G401 (cell line): ENCODE measurements at regions not wholly inside any gene's neighbourhood (a gene's known extent, or its start where the extent isn't known, plus 50 kb on each side); places are given as distances from the start of the nearest gene placed in this dataset.

Experiments
- DNase-seq: peaks from one replicate; pipeline ENCODE4 v3.0.0-alpha.2; 2015; ENCODE audit warnings: low spot score
- in situ Hi-C: cut with HindIII; loops from 2 replicates; pipeline ENCODE4 v1.10.0; 2016; ENCODE audit warnings: low sequenced_read_pairs, mixed read lengths

DNA sequence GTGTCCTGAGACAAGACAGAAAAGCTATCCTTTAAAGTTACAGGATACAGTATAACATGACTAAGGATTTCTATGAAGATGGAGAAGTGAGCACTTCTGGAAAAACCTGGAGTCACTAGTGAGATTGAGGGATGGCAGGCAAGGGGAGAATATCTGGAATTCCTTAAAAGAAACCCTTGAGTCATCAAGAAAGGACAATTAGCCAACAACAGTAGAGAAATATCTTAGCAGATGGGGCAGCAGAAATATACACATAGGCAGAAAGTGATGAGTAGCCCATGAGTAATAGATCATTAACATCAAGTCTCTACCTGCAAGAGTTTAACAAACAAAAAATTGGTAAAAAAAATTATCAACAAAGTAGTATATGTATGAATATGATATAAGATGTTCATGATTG, 858.8 kb upstream of the FRG1 start:
- in situ Hi-C loops, result no loop called here
- no peak for DNase-seq

DNA sequence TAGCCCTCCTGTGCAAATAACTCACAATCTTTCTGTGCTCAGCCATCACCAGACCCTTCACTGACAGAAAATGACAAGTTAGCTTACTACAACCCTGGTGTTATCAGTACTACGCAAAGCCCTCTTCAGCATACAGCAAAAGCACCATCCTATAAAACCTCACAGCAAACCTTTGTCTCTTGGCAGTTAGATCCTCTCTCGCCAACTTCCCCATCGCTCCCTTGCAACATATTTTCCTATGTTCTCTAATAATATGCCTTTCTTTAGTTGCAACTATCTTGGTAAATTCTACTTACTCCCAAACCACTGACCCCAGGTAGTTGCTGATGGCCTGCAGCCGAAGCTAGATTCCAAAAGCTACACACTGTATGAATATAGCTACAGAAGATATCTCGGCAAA, 856.9 kb upstream of the FRG1 start:
- in situ Hi-C loops, result no loop called here
- DNase-seq, result no peak

DNA sequence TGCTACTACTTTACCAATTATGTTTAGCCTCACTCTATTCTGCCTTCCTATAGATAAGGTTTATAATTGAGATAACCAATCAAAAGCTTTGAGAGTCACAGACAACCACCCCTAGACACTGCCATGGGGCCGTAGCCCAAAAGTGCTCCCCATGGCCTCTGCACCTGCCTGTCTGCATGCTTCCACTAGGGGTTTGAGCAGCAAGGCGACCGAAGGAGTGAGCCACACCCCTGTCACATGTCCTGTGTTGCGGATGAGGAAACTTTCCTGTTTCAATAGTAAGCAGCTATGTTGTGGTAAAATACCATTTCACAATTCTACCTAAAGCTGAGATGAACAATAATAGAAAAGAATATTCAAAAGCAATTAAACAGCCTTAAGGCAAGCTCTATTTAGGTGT, 856.0 kb upstream of the FRG1 start:
- DNase-seq, result no peak

DNA sequence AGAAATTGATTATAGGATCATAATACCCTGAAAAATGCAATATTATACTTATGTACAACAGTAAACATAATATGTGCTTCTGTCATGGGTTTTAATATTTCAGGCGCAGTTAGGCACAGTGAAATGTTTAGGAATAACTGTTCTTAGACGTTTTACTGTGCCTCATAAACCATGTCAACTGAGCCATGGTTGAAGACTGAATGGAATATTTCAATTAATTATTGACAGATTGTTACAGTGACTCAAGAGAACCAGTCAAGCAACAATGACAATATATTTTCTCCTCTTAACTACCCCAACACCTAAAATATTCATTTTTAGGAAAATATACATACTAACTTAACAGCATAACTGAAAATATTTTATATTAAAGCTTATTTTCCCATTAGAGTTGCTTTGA, 852.7 kb upstream of the FRG1 start:
- no peak for DNase-seq
- in situ Hi-C loops, result no loop called here

More for the DNA sequence above, 856.0 kb upstream of the FRG1 start:
- in situ Hi-C loops, result no loop called here

DNA sequence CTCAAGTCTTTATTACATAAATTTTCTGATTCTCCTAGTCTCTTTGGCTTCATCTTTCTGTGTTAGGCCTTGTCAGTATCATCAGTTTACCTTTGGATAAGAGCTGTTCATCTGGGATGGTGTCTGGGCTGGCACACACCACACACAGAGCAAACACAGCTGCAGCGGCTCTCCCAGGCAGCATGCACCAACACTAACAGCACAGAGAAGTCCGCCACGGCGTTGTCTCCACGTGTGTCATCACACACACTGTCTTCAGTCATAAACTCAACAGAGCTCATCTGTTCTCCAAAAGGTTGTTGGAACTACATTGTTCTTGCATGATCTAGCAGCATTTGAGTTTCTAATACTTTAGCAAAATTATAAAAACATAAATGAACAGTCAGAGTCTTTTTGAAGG, 851.9 kb upstream of the FRG1 start:
- DNase-seq, result no peak
- in situ Hi-C loops, result no loop called here

DNA sequence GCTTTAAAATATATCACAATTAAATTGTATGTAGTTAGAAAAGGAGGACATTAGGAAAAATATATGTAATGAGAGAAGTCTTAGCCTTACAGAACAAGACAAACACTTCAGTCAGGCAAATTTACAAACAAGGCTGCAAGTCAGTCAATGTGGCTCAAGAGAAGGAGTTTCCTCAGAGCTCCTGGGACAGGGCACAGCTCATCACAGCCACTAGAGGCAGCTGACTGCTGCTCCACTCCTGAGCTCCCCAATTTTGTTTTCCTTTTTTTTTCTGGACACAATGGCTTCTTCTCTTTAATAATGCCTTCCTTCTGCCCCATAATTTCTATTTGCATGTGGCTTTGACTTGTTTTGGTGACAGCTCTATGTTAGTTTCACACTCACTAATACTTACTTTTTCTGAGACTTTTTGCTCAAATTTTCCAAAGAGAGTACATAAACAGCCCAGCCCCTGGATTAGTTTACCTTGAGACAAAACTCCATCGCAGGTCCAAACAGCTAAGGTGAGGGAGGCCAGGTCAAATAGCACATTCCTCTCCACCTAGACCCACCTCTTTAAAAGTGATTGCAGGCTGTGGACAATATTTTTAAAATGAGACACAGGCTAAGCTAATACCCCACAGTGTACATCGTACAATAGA, 850.4 kb upstream of the FRG1 start:
- no peak for DNase-seq
- in situ Hi-C loops, result no loop called here

DNA sequence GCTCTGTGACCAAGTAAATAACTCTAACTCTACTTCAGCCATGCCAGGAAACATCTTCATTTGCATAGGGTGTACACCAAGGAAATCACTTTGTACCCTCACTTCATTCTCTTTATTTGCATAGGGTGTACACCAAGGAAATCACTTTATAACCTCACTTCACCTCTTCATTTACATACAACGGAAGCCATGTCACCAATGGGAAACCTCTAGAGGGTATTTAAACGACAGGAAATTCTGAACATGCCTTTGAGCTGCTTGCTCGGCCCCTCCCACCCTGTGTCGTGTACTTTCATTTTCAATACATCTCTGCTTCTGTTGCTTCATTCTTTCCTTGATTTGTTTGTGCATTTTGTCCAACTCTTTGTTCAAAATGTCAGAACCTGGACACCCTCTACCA, 848.1 kb upstream of the FRG1 start:
- in situ Hi-C loops, result no loop called here
- no peak for DNase-seq

DNA sequence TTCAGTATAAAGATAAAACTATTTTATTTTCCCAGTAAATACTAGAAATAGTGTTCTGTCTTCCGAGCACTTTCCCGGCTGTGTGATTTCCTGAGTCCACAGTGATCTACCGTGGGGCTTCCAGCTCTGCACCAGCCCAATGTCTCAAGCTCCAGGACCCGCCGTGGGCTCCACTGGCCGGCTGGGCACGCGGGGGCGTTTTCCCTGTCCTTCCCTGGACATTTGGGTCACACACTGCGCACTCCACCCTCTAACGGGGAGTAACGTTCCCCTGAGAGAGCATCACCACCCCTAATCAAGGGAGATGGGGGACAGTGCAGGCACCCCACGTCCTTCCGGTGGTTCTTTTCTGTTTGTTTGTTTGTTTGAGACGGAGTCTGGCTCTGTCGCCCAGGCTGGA, 844.6 kb upstream of the FRG1 start:
- DNase-seq, result no peak
- in situ Hi-C loops, result no loop called here

DNA sequence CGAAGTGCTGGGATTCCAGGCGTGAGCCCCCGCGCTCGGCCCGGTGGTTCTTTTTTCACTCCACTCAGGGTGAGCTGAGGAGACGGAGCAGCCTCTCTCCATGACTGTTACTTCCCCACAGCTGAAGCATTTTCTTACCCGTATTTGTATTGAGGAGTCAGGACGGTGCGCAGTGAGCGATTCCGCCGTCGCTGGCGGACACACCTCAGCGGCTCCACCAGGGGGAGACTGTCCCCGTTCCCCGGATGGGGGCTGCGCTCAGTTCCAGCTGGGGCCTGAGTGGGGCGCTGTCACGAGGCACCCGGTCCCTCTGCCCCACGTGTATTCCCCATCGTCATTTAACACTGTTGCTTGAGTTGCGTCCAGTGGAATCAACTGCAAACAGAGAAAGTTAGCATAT, 844.0 kb upstream of the FRG1 start:
- no peak for DNase-seq

DNA sequence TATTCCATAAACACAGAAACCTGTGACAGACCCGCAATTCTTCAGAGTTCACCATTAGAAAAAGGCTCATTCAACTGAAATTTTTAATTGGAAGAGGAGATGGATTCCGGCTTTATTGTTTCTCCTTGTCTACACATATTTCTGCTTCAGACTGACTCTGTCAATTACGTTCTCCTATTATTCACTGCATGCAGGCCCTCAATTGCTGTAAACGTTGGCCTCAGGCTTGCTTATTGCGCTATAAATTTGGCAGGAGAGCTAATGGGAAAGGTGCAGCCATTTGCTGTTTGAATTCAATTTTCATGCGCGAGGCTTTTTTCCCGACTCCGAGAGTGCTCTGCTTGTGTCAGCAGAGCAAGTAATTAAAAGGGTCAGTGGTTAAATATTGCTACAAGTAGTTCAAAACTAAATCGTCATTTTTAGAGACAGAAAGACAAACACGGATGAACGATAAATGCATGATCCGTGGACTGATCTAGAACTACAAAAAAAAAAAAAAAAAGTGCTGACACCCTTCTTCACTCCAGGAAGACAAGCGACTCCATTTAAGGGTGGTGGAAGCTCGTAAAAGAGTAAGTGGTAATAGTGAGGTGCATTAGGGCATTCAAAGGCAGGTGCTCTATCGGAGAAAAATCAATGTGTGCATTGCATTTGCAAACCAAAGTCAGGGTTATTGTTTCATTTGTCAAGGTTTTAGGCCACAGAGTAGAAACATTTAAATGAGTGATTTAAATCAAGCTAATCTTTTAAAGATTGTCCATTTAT, 841.6 kb upstream of the FRG1 start:
- no peak for DNase-seq
- in situ Hi-C loops, result no loop called here

More for the DNA sequence above, 844.0 kb upstream of the FRG1 start:
- in situ Hi-C loops, result no loop called here

DNA sequence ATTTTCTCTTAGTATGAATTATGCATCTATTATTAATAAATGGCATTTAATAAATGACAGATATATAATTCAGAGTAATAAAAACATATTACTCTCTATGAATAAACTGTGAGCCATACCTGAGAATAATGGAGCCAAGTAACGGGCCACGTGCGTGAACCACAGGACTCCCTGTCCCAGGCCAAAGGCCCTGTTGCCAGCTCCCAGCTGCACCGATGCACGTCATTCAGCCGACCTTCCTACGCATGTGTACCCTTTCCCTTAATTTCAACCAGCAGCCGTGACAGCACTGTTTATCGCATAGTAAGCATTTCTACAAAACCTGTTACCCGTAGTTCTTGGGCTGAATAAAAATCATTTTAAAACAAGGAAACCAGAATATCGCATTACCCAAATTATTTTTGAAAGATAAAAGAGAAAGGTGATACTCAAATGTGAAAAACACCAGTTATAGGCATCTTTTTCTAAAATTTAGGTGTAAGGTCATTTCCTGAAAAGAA, 827.2 kb upstream of the FRG1 start:
- no peak for DNase-seq
- in situ Hi-C loops, result no loop called here

DNA sequence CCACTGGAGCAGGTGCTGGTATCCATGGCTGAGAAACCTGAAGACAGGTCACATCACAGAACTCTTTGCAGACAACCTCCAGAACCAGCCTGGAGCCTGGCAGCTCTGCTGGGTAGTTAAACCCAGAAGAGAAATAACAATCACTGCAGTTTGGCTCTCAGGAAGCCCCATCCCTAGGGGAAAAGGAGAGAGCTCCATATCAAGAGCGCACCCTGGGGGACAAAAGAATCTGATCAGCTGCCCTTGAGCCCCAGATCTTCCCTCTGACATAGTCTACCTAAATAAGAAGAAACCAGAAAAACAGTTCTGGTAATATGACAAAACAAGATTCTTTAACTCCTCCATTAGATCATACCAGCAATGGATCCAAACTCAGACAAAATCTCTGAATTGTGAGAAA, 823.2 kb upstream of the FRG1 start:
- no peak for DNase-seq
- in situ Hi-C loops, result no loop called here

DNA sequence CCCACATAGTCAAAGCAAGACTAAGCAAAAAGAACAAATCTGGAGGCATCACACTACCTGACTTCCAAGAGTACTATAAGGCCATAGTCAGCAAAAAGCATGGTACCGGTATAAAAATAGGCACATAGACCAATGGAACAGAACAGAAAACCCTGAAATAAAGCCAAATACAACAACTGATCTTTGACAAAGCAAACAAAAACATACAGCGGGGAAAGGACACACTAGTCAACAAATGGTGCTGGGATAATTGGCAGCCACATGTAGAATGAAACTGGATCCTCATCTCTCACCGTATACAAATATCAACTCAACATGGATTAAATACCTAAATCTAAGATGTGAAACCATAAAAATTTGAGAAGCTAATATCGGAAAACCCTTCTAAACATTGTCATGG, 819.3 kb upstream of the FRG1 start:
- in situ Hi-C loops, result no loop called here
- DNase-seq, result no peak

DNA sequence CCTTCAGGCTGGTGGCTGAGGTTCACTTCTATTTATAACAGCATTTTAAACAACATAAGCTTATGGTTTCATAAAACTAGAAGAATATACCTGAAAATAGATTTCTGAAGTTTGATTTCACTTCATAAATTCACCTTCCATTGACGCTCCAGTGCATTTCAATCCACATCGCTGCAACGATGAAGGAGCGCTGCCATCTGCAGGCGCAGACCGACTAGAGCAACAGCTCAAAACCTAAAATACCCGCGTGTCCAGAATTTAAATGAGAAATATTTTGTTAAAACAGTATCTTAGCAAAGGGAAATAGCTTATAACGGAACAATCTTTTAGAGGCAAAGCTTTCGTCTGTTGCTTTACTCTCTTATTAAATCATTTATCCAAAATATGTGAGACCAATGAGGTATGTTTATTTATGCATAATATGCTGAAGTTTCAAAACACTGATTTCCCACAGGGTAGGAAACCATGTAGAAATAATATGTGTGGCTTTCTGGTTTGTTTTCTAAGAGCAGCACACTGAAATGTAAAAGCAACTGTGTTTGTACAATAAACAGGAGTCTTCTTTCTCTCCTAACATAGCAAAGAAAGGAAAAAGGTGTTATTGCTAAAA, 816.4 kb upstream of the FRG1 start:
- in situ Hi-C loops, result no loop called here
- peak; percentile 7 for DNase-seq

DNA sequence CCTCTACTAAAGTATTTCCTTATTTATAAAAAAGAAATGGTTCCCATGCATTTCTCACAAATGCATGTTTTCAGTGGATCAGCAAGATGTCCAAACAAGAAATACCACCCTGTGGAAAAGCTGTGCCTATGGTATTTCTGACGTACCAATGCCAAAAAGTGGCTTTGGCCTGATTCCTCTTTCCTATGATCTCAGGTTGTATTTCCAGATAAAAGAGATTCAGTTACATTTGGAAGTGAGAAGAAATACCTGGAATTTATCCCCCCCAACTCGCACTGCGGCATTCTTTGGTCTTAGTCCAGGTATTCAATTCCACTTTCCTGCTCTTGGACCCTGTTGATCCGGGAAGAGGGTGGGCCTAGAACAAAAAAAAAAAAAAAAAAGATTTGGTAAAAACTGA, 815.9 kb upstream of the FRG1 start:
- no peak for DNase-seq
- in situ Hi-C loops, result no loop called here

DNA sequence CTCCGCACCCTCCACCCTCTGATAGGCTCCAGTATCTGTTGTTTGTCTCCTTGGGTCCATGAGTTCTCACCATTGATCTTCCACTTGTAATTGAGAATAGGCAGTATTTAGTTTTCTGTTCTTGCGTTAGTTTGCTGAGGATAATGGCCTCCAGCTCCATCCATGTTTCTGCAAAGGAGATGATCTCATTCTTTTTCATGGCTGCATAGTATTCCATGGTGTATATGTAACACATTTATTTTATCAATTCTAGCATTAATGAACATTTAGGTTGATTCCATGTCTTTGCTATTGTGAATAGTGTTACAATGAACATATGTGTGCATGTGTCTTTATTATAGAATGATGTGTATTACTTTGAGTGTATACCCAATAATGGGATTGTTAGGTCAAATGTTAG, 814.6 kb upstream of the FRG1 start:
- no peak for DNase-seq
- in situ Hi-C loops, result no loop called here

DNA sequence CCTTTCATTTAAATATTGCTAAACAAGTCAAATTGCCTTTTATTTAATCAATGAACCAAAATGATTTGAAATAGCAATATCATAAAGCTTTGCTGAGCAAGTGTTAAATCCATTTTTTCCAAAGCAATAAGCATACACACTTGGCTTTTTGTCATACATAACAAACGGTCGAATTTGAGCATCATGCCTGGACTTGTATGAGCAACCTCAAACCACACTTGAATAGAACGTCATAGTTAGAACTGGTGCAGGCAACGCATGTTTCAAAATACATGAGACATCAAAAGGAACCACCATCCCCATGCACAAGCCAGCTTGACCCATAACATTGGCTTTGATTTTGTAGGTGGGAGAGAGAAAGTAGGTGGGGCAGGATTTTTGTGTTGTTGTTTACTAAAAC, 812.3 kb upstream of the FRG1 start:
- no peak for DNase-seq
- in situ Hi-C loops, result no loop called here

DNA sequence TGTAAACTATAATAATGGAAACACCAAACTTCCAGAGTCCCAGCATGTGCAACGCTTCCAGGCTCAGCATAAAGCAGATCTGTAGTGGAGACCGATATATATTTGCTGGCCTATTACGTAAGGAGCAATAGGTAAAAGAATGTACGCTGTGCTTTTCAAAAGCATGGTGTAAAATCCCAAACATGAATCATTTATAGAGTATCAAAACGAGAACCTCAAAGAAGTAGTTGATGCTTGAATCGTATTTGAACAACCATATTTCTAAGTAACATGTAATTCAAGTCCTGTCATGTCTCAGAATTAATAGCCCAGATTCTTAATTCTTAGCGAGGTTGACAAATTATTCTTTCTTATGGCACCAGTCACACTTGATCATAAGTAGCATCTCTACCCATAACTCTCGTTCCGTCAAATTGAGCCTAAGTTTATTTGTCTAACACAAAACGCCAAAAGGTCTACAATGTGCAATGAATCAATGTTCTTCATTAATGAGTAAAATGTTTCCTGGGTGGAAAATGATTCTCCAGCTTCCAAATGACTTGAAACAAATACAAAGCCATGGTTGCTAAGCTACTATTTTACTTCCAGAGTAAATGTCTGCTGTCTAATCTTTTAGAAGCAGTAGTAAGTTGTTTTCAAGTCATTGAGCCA, 811.5 kb upstream of the FRG1 start:
- in situ Hi-C loops, result no loop called here
- no peak for DNase-seq

DNA sequence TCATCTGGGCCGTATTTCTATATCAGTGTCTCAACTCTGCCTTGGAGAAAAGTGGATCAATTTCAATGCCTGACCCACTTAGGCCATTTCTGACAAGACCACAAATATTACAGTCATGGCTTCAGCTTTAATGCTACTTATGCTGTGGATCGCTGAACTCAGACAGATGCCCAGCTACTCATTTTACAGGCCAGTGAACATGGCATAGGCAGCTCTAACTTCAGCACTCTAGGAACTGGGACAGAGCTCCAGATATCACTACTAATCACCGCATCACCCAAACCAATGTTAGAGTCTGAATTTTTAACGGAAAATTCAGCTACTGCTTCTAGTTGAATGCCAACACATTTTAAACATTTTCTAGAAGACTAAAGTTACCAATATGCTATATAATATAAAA, 809.6 kb upstream of the FRG1 start:
- in situ Hi-C loops, result no loop called here

DNA sequence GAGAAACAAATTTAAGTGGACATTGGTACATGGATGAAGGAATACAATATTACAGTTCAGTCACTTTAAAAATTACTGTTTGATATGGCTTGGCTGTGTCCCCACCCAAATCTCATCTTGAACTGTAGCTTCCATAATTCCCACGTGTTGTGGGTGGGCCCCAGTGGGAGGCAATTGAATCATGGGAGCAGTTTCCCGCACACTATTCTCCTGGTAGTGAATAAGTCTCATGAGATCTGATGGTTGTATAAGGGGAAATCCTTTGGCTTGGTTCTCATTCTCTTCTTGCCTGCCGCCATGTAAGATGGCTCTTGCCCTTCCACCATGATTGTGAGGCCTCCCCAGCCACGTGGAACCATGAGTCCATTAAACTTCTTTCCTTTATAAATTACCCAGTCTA, 804.2 kb upstream of the FRG1 start:
- in situ Hi-C loops, result no loop called here

More for the DNA sequence above, 809.6 kb upstream of the FRG1 start:
- DNase-seq, result no peak

More for the DNA sequence above, 804.2 kb upstream of the FRG1 start:
- DNase-seq, result no peak
